ENCODE measurements at regions not wholly inside any gene's neighbourhood (a gene's known extent, or its start where the extent isn't known, plus 50 kb on each side); places are given as distances from the start of the nearest gene placed in this dataset.
"Not testable (repeated sequence)": the region's sequence is repeated elsewhere in the genome, so short reads cannot be mapped to it uniquely, and the experiment has no call there.

DNA sequence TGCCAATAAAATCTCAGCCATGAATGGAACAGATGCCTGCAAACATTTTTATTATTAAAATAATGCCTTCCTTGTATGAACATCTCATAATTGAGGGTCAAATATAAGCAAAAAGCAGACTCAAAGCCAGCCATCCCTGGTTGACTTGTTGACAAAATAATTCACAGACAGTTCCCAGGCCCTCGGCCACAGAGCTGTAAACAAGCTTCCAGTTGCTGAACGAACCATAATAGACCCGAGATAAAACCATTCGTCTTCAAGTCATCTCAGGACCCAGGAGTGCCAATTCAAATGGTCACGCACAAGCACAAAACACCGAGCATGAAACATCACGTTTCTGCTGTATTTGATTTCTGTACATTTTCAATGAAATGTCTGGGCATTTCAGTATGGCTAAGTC lies 113.3 kb upstream of the CDYL start:
- no peaks in the 10 kb centered on the region for H3K36me3 Mint-ChIP-seq
- H3K4me1 Mint-ChIP-seq = peaks cover 0 to 5% of the 10 kb centered on the region in 2 donors
- no peaks in the 10 kb centered on the region for H3K4me1 ChIP-seq (ENCODE audit: control insufficient read depth, insufficient read depth, low read length)
- no peaks in the 10 kb centered on the region for H3K36me3 ChIP-seq (ENCODE audit: control insufficient read depth, insufficient read depth, low read length)
- WGBS (ENCODE audit: insufficient coverage) = 91% methylated on average over 7 of the region's 7 CpGs
- no peaks in the 10 kb centered on the region for H3K9me3 ChIP-seq (ENCODE audit: control insufficient read depth, insufficient read depth, low read length)
- no peaks in the 10 kb centered on the region for H3K9me3 Mint-ChIP-seq
- H3K4me3 ChIP-seq (ENCODE audit: low read length) = no peak overlapping the region
- no peak for DNase-seq
- no peak overlapping the region for H3K27ac Mint-ChIP-seq
- no peaks in the 10 kb centered on the region for H3K27me3 ChIP-seq (ENCODE audit: control insufficient read depth, insufficient read depth, low read length)
- intact Hi-C loops (cut with micrococcal nuclease) = no loop called here
- H3K27ac ChIP-seq (ENCODE audit: low read length) = no peak overlapping the region
- no peak overlapping the region for H3K4me3 Mint-ChIP-seq
- peaks cover 7 to 11% of the 10 kb centered on the region in 2 donors for H3K27me3 Mint-ChIP-seq (ENCODE audit: low read depth in 2 of 2)
- TF ChIP-seq, protein P1, sequence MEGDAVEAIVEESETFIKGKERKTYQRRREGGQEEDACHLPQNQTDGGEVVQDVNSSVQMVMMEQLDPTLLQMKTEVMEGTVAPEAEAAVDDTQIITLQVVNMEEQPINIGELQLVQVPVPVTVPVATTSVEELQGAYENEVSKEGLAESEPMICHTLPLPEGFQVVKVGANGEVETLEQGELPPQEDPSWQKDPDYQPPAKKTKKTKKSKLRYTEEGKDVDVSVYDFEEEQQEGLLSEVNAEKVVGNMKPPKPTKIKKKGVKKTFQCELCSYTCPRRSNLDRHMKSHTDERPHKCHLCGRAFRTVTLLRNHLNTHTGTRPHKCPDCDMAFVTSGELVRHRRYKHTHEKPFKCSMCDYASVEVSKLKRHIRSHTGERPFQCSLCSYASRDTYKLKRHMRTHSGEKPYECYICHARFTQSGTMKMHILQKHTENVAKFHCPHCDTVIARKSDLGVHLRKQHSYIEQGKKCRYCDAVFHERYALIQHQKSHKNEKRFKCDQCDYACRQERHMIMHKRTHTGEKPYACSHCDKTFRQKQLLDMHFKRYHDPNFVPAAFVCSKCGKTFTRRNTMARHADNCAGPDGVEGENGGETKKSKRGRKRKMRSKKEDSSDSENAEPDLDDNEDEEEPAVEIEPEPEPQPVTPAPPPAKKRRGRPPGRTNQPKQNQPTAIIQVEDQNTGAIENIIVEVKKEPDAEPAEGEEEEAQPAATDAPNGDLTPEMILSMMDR (IDR thresholded peaks at IDR 0.05) = no peak
- no peak for ATAC-seq

DNA sequence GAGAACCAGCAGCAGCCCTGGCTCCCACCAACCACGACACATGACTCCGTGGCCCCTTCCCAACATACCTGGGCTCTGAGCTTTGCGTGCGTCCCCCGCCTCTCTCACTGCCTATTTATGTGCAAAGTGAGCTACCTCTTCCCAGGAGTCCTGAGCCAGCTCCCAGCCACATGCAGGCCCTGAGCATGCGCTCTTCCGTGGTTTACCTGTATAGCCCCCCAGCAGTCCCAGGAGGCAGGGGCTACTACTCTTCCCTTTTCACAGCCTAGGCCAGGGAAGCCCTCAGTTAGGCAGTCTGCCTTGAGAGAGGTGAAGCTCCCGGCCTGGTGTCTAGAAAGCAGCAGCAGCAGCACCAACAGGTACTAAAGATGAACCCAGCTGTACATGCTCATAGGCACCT lies 114.8 kb upstream of the CDYL start:
- no peaks in the 10 kb centered on the region for H3K36me3 Mint-ChIP-seq
- H3K27me3 Mint-ChIP-seq (ENCODE audit: low read depth in 2 of 2) = peaks cover 5 to 11% of the 10 kb centered on the region in 2 donors
- H3K4me1 Mint-ChIP-seq = peaks cover 0 to 5% of the 10 kb centered on the region in 2 donors
- Histone ChIP-seq H3K9me3 (ENCODE audit: control insufficient read depth, insufficient read depth, low read length) (no peaks in the 10 kb centered on the region), H3K27me3 (ENCODE audit: control insufficient read depth, insufficient read depth, low read length) (no peaks in the 10 kb centered on the region), H3K27ac (ENCODE audit: low read length) (no peak overlapping the region), H3K36me3 (ENCODE audit: control insufficient read depth, insufficient read depth, low read length) (no peaks in the 10 kb centered on the region), H3K4me3 (ENCODE audit: low read length) (no peak overlapping the region), H3K4me1 (ENCODE audit: control insufficient read depth, insufficient read depth, low read length) (no peaks in the 10 kb centered on the region)
- WGBS (ENCODE audit: insufficient coverage) = 94% methylated on average over 8 of the region's 8 CpGs
- DNase-seq (no peak), ATAC-seq (no peak)
- H3K27ac Mint-ChIP-seq = no peak overlapping the region
- intact Hi-C loops (cut with micrococcal nuclease) = no loop called here
- H3K4me3 Mint-ChIP-seq = no peak overlapping the region
- TF ChIP-seq, protein P1 (IDR thresholded peaks at IDR 0.05) = no peak
- H3K9me3 Mint-ChIP-seq = no peaks in the 10 kb centered on the region

DNA sequence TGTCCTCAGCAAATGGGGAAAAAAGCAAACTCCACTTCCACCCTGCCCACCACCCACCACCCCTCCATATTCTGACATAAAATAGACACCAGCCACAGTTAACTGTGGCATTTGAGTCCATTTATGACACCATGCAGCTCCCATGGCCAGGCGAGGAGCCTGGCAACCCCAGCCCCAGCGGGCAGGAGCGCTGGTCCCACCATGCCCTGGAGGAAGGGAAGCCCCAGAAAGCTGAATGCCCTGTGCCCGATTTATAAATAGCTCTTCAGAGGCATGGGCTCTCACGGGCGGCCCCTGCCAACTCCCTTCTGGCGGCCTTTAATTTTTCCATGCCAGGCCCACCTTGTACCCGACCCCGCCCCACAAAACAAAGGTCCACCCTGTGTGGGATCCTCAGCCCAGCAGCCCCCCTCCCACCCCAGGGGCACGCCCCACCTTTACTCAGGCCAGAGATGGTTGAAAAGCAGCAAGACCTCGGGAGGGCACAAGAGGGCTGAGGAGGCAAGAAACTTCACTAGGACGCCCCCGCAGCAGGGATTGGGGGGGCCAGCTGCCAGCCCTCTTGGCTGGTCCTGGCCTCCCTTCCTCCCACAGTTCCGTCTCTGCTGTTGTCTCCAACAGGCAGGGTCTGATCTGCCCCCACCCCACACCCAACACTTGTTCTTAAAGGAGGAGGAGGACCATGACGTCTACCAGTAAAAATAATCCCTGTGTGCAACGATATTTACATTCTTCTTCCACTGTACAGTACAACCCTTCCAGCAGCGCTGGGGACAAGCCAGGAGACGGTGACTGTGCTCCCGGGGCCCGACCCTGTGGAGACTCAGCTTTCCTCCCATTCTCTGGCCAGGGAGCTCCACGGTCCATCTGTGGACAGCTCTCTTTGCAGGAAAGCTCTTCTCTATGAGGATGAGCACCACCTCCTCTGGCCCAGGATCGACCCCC lies 115.6 kb upstream of the CDYL start:
- Histone ChIP-seq H3K4me1 (ENCODE audit: control insufficient read depth, insufficient read depth, low read length) (no peaks in the 10 kb centered on the region), H3K9me3 (ENCODE audit: control insufficient read depth, insufficient read depth, low read length) (no peaks in the 10 kb centered on the region), H3K27ac (ENCODE audit: low read length) (no peak overlapping the region), H3K4me3 (ENCODE audit: low read length) (no peak overlapping the region), H3K27me3 (ENCODE audit: control insufficient read depth, insufficient read depth, low read length) (no peaks in the 10 kb centered on the region), H3K36me3 (ENCODE audit: control insufficient read depth, insufficient read depth, low read length) (no peaks in the 10 kb centered on the region)
- TF ChIP-seq, protein P1 (IDR thresholded peaks at IDR 0.05) = no peak
- Mint-ChIP-seq H3K9me3 (no peaks in the 10 kb centered on the region), H3K27ac (no peak overlapping the region), H3K4me1 (peaks cover 0 to 5% of the 10 kb centered on the region in 2 donors), H3K4me3 (no peak overlapping the region), H3K27me3 (ENCODE audit: low read depth in 2 of 2) (peaks cover 5 to 6% of the 10 kb centered on the region in 2 donors), H3K36me3 (no peaks in the 10 kb centered on the region)
- WGBS (ENCODE audit: insufficient coverage) = 85% methylated on average over 22 of the region's 22 CpGs
- intact Hi-C loops (cut with micrococcal nuclease) = no loop called here
- no peak for DNase-seq
- ATAC-seq = no peak

DNA sequence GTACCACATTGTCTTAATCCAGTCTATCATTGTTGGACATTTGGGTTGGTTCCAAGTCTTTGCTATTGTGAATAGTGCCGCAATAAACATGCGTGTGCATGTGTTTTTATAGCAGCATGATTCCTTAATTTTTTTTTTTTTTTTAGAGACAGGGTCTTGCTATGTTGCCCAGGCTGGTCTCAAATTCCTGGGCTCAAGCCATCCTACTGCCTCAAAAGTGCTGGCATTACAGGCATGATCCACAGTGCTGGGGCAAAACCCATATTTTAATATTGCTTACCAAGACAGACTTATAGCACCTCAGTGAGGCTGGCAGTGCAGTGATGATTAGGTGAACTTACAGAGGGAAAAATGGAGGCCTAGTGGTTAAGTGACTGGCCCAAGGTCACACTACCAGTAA lies 116.5 kb upstream of the CDYL start:
- H3K27ac ChIP-seq (ENCODE audit: low read length); H3K4me3 ChIP-seq (ENCODE audit: low read length); H3K9me3 ChIP-seq (ENCODE audit: control insufficient read depth, insufficient read depth, low read length); H3K4me1 ChIP-seq (ENCODE audit: control insufficient read depth, insufficient read depth, low read length); ATAC-seq; H3K27ac Mint-ChIP-seq; H3K4me1 Mint-ChIP-seq; H3K36me3 Mint-ChIP-seq; intact Hi-C loops (cut with micrococcal nuclease); H3K27me3 Mint-ChIP-seq (ENCODE audit: low read depth in 2 of 2); H3K9me3 Mint-ChIP-seq; H3K27me3 ChIP-seq (ENCODE audit: control insufficient read depth, insufficient read depth, low read length); DNase-seq; H3K4me3 Mint-ChIP-seq; H3K36me3 ChIP-seq (ENCODE audit: control insufficient read depth, insufficient read depth, low read length): not testable (repeated sequence)
- WGBS (ENCODE audit: insufficient coverage) = 100% methylated on average over 1 of the region's 2 CpGs
